HG03342 (cell line): ENCODE measurements at regions not wholly inside any gene's neighbourhood (a gene's known extent, or its start where the extent isn't known, plus 50 kb on each side); places are given as distances from the start of the nearest gene placed in this dataset.

Experiments used
- ATAC-seq: cut with Tn5 transposase; IDR thresholded peaks from one replicate; pipeline ENCODE4 v1.9.1; 2021; ENCODE audit warnings: mild to moderate bottlenecking, moderate library complexity; ENCODE audit not compliant: unreplicated experiment

DNA sequence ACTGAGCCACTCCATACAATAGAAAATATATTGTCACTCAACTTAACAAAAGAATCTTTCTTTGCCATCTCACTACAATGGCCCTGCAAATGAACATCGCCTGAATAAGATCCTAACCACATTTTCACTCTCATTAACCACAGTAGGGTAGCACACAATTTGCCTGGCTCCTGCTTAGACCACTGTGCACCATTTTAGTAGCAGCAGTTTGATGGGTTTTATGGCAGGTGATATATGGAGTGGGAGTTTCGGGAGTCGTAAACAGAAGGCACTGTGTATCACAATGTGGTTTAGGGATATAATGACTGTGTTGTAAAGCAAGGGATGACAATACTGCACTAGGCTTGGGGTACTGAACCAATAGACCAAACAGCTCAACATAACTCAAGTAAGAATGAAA lies 617.4 kb downstream of the BCL11A start:
- ATAC-seq = no peak

- no peak for ATAC-seq
Observed at GRCh38 chr2:59935005-59935404, 618.4 kb downstream of the BCL11A start.

- no peak for ATAC-seq
Observed at GRCh38 chr2:59933948-59934347, 619.5 kb downstream of the BCL11A start.

DNA sequence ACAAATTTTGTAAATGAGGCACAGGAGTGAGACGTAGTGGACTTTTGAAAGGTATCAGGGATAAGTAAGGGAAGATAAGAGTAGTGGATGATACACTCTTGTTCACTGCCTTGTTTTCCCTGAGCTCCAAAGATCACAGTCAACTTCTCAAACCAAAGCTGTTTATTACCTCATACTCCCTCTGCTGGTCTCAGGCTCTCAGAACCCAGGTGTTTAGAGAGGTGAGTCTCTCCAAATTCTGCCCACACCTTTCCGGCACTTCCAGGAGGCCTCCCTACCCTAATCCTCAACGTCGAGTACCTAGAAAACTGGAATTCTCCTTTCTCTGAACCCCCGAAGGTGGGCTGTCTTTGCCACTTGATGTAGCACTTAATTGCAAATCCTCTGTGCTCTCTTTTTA lies 621.1 kb downstream of the BCL11A start:
- no peak for ATAC-seq

- no peak for ATAC-seq
Observed at GRCh38 chr2:59930430-59930829, 623.0 kb downstream of the BCL11A start.

DNA sequence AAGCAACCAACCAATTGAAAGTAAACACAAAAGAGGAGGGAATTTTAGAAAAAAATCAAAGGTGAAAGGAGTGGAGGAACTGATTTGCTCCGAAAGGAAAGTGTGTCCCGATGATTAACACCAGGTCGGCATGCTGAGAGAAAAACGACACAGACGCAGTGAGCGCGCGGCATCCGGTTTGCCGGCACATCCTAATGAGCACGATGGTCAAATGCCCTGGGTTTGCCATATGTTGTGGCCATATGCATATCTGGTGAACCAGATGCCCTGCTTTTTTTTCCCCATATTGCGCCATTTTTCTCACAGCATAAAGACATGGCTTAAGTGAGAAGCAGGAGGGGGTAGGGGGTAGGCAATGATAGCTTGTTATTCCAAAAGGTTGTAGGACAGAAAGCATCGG lies 626.7 kb downstream of the BCL11A start:
- no peak for ATAC-seq

- no peak for ATAC-seq
Observed at GRCh38 chr2:59925321-59925720, 628.1 kb downstream of the BCL11A start.

GRCh38 chr2:59924346-59924745 lies 629.1 kb downstream of the BCL11A start:
- ATAC-seq = no peak

GRCh38 chr2:59922450-59922849 lies 631.0 kb downstream of the BCL11A start:
- no peak for ATAC-seq

GRCh38 chr2:59921743-59922142 lies 631.7 kb downstream of the BCL11A start:
- ATAC-seq = no peak

DNA sequence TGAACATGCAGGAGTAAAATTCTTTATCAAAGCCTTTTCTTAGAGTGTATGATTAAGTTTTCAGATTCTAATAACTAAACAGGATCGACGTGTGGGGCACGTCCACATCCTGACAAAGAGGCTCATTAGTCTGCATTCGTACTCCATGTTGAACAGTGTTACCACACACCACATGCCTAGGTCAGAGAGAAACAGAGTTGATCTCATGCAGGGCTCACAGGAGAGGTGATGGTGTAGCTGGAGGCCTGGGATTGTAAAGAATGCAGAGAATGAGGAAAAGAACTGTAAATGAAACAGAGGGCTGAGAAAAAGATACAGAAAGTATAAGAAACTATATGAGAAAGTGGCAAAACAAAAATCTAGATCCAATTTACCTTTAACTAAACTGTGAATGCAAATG lies 632.5 kb downstream of the BCL11A start:
- no peak for ATAC-seq

DNA sequence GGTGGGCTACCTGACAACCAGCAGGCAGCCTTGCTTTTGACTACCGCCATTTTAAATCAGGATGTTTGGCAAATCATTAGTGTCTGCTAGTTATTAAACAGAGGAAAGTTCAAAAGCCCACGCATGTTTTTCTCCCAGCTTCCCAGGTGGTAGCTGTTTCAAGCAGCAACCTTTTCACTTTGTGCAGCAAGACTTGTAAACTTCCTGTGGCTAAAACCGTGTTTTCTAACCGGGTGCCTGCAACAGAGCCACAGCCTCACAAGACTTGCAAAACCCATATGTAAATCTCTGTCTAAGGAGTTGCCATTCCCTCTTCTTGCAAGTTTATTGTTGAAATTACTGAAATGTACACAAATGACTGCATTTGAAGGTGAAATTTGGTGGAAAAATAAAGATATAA lies 633.1 kb downstream of the BCL11A start:
- no peak for ATAC-seq

- no peak for ATAC-seq
Observed at GRCh38 chr2:59919579-59919978, 633.9 kb downstream of the BCL11A start.

- no peak for ATAC-seq
Observed at GRCh38 chr2:59912042-59912441, 641.4 kb downstream of the BCL11A start.

GRCh38 chr2:59910166-59910565 lies 643.3 kb downstream of the BCL11A start:
- ATAC-seq = no peak

DNA sequence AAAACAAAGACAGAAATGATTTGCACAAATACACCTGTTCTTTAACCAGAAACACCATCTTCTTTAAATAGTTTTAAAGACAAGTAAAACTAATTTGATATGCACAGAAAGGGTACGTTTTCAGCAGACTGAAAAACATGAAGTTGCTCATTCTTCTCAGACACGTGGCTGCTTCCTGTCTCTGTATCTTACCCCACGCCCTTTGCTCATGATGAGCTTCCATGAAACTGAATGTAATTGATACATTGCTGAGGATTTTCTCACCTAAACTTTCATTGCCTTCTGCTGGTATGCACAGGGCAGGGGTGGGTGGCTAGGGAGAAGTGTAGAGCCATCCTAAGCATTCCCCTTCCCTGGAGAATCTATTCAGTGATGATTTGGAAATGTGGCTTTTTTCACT lies 644.3 kb downstream of the BCL11A start:
- ATAC-seq = no peak

- ATAC-seq = no peak
Observed at GRCh38 chr2:59905731-59906130, 647.7 kb downstream of the BCL11A start.

GRCh38 chr2:59903994-59904544 lies 649.4 kb downstream of the BCL11A start:
- no peak for ATAC-seq

GRCh38 chr2:59900728-59901452 lies 652.6 kb downstream of the BCL11A start:
- no peak for ATAC-seq

DNA sequence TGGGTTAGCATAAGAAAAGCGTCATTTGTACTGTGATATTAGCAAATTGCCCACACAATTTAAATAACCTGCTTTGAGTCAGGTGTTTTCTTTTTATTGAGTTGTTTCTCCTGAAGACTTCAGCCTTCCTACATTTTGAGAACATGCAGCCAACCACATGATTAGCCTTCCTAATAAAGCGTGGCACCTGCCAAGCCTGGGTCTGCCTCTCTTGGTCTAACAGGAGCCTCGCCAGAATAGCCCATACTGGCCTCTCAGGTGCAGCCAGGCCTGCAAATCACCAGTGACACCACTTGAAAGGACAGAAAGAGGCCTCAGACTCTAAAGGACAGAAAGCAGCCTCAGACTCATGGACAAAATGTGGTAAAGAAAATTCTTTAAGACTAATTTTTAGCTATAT lies 653.8 kb downstream of the BCL11A start:
- ATAC-seq = no peak

GRCh38 chr2:59896499-59897245 lies 656.8 kb downstream of the BCL11A start:
- ATAC-seq = no peak

GRCh38 chr2:59893612-59894011 lies 659.8 kb downstream of the BCL11A start:
- no peak for ATAC-seq
